BLaER1 (cell line): ENCODE measurements at regions not wholly inside any gene's neighbourhood (a gene's known extent, or its start where the extent isn't known, plus 50 kb on each side); places are given as distances from the start of the nearest gene placed in this dataset.

Experiments used
- H3K27ac ChIP-seq: shearing (Covaris generic); formaldehyde crosslinking; 2 replicates; pipeline ENCODE4 v1.8.1; 2022
- H3K27me3 ChIP-seq: shearing (Covaris generic); formaldehyde crosslinking; 2 replicates; pipeline ENCODE4 v1.8.1; 2022
- H3K36me3 ChIP-seq: shearing (Covaris generic); formaldehyde crosslinking; 2 replicates; pipeline ENCODE4 v1.8.1; 2022
- H3K4me1 ChIP-seq: shearing (Covaris generic); formaldehyde crosslinking; 2 replicates; pipeline ENCODE4 v1.8.1; 2022
- H3K4me2 ChIP-seq: shearing (Covaris generic); formaldehyde crosslinking; 2 replicates; pipeline ENCODE4 v1.8.1; 2022
- H3K4me3 ChIP-seq: shearing (Covaris generic); formaldehyde crosslinking; 2 replicates; pipeline ENCODE4 v1.8.1; 2022
- H3K9ac ChIP-seq: shearing (Covaris generic); formaldehyde crosslinking; 2 replicates; pipeline ENCODE4 v1.8.1; 2022
- H3K9me3 ChIP-seq: shearing (Covaris generic); formaldehyde crosslinking; 2 replicates; pipeline ENCODE4 v1.8.1; 2022
- H4K20me1 ChIP-seq: shearing (Covaris generic); formaldehyde crosslinking; 2 replicates; pipeline ENCODE4 v1.8.1; 2022
- Cebpa-rat ChIP-seq: shearing (Covaris generic); IDR thresholded peaks from 2 replicates; pipeline ENCODE4 v1.8.1; 2022

GRCh38 chr11:109936661-109937180 lies 156.5 kb upstream of the ZC3H12C start:
- TF ChIP-seq Cebpa-rat = no peak
- Histone ChIP-seq H3K9me3 (no peaks in the 10 kb centered on the region), H3K4me2 (no peak overlapping the region), H3K4me1 (0 out of 2 replicates have a peak, but pooled peaks cover 6% of the 10 kb centered on the region), H3K36me3 (no peaks in the 10 kb centered on the region), H3K27ac (no peak overlapping the region), H3K9ac (no peak overlapping the region), H4K20me1 (no peaks in the 10 kb centered on the region), H3K27me3 (no peaks in the 10 kb centered on the region), H3K4me3 (no peak overlapping the region)

DNA sequence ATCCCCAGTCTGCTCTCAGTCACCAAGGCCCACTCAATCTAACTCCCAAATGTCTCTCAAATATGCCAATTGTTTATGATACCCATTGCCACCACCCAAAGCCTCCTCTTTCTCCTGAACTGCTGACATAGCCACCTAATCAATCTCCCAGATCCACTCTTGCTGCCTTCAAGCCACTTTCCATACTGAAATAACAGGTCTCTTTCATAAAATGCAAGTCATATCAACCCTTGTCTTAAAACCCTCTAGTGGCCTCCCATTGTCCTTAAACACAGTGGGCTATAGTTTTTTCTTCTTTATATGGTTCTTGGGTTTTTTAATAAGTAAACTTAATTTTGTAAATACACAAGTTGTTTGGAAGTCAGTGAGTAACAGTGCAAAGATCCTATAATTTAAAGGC lies 155.2 kb upstream of the ZC3H12C start:
- no peak overlapping the region for H3K4me3 ChIP-seq
- no peak overlapping the region for H3K4me2 ChIP-seq
- 0 out of 2 replicates have a peak, but pooled peaks cover 8% of the 10 kb centered on the region for H3K4me1 ChIP-seq
- H3K27me3 ChIP-seq = no peaks in the 10 kb centered on the region
- no peaks in the 10 kb centered on the region for H3K36me3 ChIP-seq
- H3K9me3 ChIP-seq = no peaks in the 10 kb centered on the region
- no peak overlapping the region for H3K9ac ChIP-seq
- no peak for TF ChIP-seq Cebpa-rat
- no peak overlapping the region for H3K27ac ChIP-seq
- no peaks in the 10 kb centered on the region for H4K20me1 ChIP-seq

- 0 out of 2 replicates have a peak, but pooled peaks cover 8% of the 10 kb centered on the region for H3K4me1 ChIP-seq
- no peak overlapping the region for H3K27ac ChIP-seq
- no peak overlapping the region for H3K4me3 ChIP-seq
- no peaks in the 10 kb centered on the region for H3K36me3 ChIP-seq
- no peaks in the 10 kb centered on the region for H3K27me3 ChIP-seq
- TF ChIP-seq Cebpa-rat = no peak
- no peaks in the 10 kb centered on the region for H4K20me1 ChIP-seq
- H3K9ac ChIP-seq = no peak overlapping the region
- no peaks in the 10 kb centered on the region for H3K9me3 ChIP-seq
- H3K4me2 ChIP-seq = no peak overlapping the region
Observed at GRCh38 chr11:109939166-109939810, 153.9 kb upstream of the ZC3H12C start.

GRCh38 chr11:109940816-109941215 lies 152.4 kb upstream of the ZC3H12C start:
- Histone ChIP-seq H3K9ac (no peak overlapping the region), H3K4me2 (no peak overlapping the region), H4K20me1 (no peaks in the 10 kb centered on the region)

GRCh38 chr11:109945626-109946321 lies 147.4 kb upstream of the ZC3H12C start:
- no peak overlapping the region for H3K4me3 ChIP-seq
- H3K27ac ChIP-seq = no peak overlapping the region
- H3K9me3 ChIP-seq = peaks cover 25% of the 10 kb centered on the region
- peak overlapping the region; percentile 66 for H3K4me2 ChIP-seq
- no peak overlapping the region; the same call in 1 of the 2 replicates for H3K9ac ChIP-seq
- H4K20me1 ChIP-seq = no peaks in the 10 kb centered on the region
- no peaks in the 10 kb centered on the region for H3K27me3 ChIP-seq
- no peak for TF ChIP-seq Cebpa-rat
- H3K36me3 ChIP-seq = peaks cover 4% of the 10 kb centered on the region; the same call in 1 of the 2 replicates
- peaks cover 17% of the 10 kb centered on the region for H3K4me1 ChIP-seq

More at GRCh38 chr11:109940816-109941215, 152.4 kb upstream of the ZC3H12C start:
- Histone ChIP-seq H3K9me3 (no peaks in the 10 kb centered on the region), H3K36me3 (no peaks in the 10 kb centered on the region), H3K27me3 (no peaks in the 10 kb centered on the region), H3K4me3 (no peak overlapping the region), H3K4me1 (0 out of 2 replicates have a peak, but pooled peaks cover 8% of the 10 kb centered on the region), H3K27ac (no peak overlapping the region)
- no peak for TF ChIP-seq Cebpa-rat

GRCh38 chr11:109946322-109946846 lies 146.8 kb upstream of the ZC3H12C start:
- peaks cover 26% of the 10 kb centered on the region for H3K9me3 ChIP-seq
- peaks cover 15% of the 10 kb centered on the region for H3K4me1 ChIP-seq
- H3K9ac ChIP-seq = peak overlapping the region; percentile 8; the same call in 1 of the 2 replicates
- no peak for TF ChIP-seq Cebpa-rat
- H3K36me3 ChIP-seq = peaks cover 4% of the 10 kb centered on the region; the same call in 1 of the 2 replicates
- no peaks in the 10 kb centered on the region for H4K20me1 ChIP-seq
- peak overlapping the region; percentile 58 for H3K27ac ChIP-seq
- peak overlapping the region; percentile 38; the same call in 1 of the 2 replicates for H3K4me3 ChIP-seq
- peak overlapping the region; percentile 66 for H3K4me2 ChIP-seq
- H3K27me3 ChIP-seq = no peaks in the 10 kb centered on the region

DNA sequence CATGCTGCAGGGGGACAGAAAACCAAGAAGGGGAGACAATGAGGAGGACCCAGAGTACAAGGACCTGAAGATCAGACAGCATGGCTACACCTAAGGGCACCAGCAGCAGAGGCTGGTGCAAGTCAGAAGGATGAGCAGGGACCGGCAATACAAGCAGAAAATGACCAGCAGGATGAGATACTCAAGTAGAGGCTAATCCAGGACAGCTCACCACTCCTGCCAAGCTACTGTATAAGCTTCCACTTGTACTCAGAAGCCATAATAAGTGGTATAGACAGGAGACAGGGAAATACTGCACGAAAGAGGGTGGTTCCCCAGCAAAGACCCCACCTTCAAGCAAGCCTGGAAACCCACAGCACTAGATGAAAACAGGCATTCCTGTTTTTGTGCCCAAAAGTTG lies 138.7 kb upstream of the ZC3H12C start:
- Histone ChIP-seq H3K4me2 (peak overlapping the region; percentile 69), H3K27me3 (no peaks in the 10 kb centered on the region)
- no peak for TF ChIP-seq Cebpa-rat

DNA sequence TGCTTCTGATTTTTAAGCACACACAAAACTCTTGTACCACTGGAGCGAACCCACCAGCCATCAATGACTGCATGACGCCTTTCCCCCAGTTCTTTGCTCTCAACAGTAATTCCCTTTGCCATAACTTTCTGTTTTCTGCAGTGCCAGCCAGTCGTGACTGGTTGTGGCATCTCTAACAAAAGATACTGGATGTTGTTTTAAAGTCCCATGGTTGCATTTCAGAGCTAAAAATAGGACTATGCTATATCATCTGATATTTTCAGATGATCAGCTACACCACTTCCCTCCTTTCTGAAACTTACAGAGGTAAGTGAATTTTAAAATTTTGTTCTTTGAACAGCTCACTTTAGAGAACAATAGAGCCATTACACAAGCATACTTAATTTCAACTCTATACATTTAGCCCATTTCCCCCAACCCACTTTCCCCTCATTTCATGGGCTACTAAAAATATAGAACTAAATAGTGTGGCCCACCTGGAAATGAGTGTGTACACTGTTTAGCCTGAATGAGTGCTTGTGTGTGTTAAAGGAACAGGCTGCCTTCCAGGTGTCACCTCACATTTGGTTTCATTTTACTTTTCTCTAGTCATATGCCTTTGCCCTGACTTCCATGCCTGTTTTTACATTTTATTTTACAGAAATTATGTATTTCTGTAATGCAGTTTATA lies 136.9 kb upstream of the ZC3H12C start:
- H3K4me2 ChIP-seq = peak overlapping the region; percentile 69
- peaks cover 52% of the 10 kb centered on the region for H3K4me1 ChIP-seq
- no peak overlapping the region; the same call in 1 of the 2 replicates for H3K9ac ChIP-seq
- no peaks in the 10 kb centered on the region for H3K27me3 ChIP-seq
- peak overlapping the region; percentile 48 for H3K27ac ChIP-seq
- TF ChIP-seq Cebpa-rat = no peak
- H3K36me3 ChIP-seq = no peaks in the 10 kb centered on the region
- H3K9me3 ChIP-seq = peaks cover 16% of the 10 kb centered on the region
- no peaks in the 10 kb centered on the region for H4K20me1 ChIP-seq
- no peak overlapping the region for H3K4me3 ChIP-seq

More for the DNA sequence above, 138.7 kb upstream of the ZC3H12C start:
- H3K36me3 ChIP-seq = peaks cover 4% of the 10 kb centered on the region; the same call in 1 of the 2 replicates
- H4K20me1 ChIP-seq = no peaks in the 10 kb centered on the region
- H3K9me3 ChIP-seq = peaks cover 23% of the 10 kb centered on the region
- no peak overlapping the region for H3K4me3 ChIP-seq
- peak overlapping the region; percentile 48; the same call in 1 of the 2 replicates for H3K27ac ChIP-seq
- H3K4me1 ChIP-seq = peaks cover 52% of the 10 kb centered on the region
- no peak overlapping the region for H3K9ac ChIP-seq

- H3K4me2 ChIP-seq = peak overlapping the region; percentile 69; the same call in 1 of the 2 replicates
- H3K4me1 ChIP-seq = peaks cover 50% of the 10 kb centered on the region
- no peaks in the 10 kb centered on the region for H3K27me3 ChIP-seq
- no peaks in the 10 kb centered on the region for H4K20me1 ChIP-seq
- no peak for TF ChIP-seq Cebpa-rat
- H3K36me3 ChIP-seq = no peaks in the 10 kb centered on the region
- no peak overlapping the region for H3K4me3 ChIP-seq
- H3K9me3 ChIP-seq = peaks cover 11% of the 10 kb centered on the region
- H3K9ac ChIP-seq = no peak overlapping the region
- 0 out of 2 replicates have a peak overlapping the region, but pooled peaks have one; percentile 48 for H3K27ac ChIP-seq
Observed at GRCh38 chr11:109957000-109957399, 136.2 kb upstream of the ZC3H12C start.
